ENCODE measurements at regions not wholly inside any gene's neighbourhood (a gene's known extent, or its start where the extent isn't known, plus 50 kb on each side); places are given as distances from the start of the nearest gene placed in this dataset.

- TF ChIP-seq CTCF (IDR thresholded peaks at IDR 0.05) (no peak), POLR2A (IDR thresholded peaks at IDR 0.05) (no peak)
Measured at GRCh38 chr10:131016556-131016955, 295.0 kb downstream of the TCERG1L start.

Measured in right lobe of liver (tissue), 4 donors.